Transverse colon (tissue), 4 donors: ENCODE measurements at regions not wholly inside any gene's neighbourhood (a gene's known extent, or its start where the extent isn't known, plus 50 kb on each side); places are given as distances from the start of the nearest gene placed in this dataset.
"Not testable (repeated sequence)": the region's sequence is repeated elsewhere in the genome, so short reads cannot be mapped to it uniquely, and the experiment has no call there.

Experiments
- CTCF ChIP-seq, 5 experiments: fragments of 200-600 bp in 3 of 5; fragments of 450-650 bp in 2 of 5; sonication (generic) in 3 of 5; IDR thresholded peaks; 1 replicate in 2 of 5; 2 replicates in 3 of 5; pipeline ENCODE4 v1.5.1; 2016 to 2017; ENCODE audit warnings: antibody characterized with exemption in 5 of 5, inconsistent platforms in 3 of 5, mild to moderate bottlenecking in 2 of 5, moderate library complexity in 1 of 5
- EP300 ChIP-seq: sonication (generic); formaldehyde crosslinking; IDR thresholded peaks from one replicate; pipeline ENCODE4 v1.6.1; 2017; ENCODE audit warnings: antibody characterized with exemption, low read depth
- POLR2A ChIP-seq: fragments of 450-650 bp; IDR thresholded peaks from one replicate; pipeline ENCODE4 v1.6.1; 2016; ENCODE audit warnings: antibody characterized with exemption, mild to moderate bottlenecking, moderate library complexity
- POLR2AphosphoS5 ChIP-seq, 3 donors: sonication (generic); formaldehyde crosslinking; IDR thresholded peaks; one replicate each; pipeline ENCODE4 v1.6.1; 2016; ENCODE audit warnings: antibody characterized with exemption in 3 of 3

DNA sequence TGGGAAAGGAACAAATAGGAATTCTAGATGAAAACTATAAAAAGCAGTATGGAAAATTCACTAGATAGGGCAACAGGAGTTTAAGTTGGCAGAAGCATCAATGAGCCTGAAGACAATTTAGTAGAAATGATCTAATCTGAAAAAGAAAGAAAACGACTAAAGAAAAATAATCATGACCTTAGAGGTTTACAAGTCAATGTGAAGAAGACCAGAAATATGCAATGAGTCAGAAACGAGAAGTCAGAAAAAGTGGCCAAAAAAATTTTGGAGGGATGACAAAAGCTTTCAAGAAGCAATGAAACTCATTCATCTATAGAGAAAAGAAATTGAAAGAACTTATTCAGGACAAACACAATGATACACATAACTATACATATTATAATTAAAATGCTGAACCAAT lies 1244.0 kb downstream of the RPIA start:
- not testable (repeated sequence) for TF ChIP-seq CTCF (IDR thresholded peaks at IDR 0.05); POLR2A; POLR2AphosphoS5 (IDR thresholded peaks at IDR 0.05); EP300
